IPS DF 4.7 (cell line): ENCODE measurements at regions not wholly inside any gene's neighbourhood (a gene's known extent, or its start where the extent isn't known, plus 50 kb on each side); places are given as distances from the start of the nearest gene placed in this dataset.
"Not testable (repeated sequence)": the region's sequence is repeated elsewhere in the genome, so short reads cannot be mapped to it uniquely, and the experiment has no call there.

Experiments
- DNase-seq: peaks from one replicate; pipeline ENCODE4 v3.0.0-alpha.2; 2013; ENCODE audit warnings: low spot score; ENCODE audit errors: extremely low read depth

DNA sequence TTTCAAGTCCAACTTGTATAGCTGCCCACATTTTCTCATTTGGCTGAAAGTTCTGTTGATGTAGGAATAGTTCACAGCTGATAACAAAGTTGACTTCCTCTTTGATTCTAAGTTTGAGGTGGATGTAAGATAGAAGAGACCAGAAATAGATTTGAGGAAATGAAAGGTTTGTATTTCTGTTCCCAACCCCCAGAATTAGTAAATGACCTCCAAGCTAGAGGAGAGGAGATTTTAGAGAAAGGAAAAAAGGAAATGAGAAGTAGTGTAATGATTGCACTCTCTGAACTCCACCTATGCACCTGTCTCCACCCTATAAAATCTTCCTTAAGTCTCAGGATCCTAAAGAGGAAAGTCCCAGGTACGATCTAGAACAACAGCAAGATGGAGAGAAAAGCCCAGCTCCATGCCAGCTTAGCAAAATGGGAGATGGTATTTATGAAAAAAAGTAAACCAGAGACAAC, 130.4 kb upstream of the POC5 start:
- DNase-seq: no peak

DNA sequence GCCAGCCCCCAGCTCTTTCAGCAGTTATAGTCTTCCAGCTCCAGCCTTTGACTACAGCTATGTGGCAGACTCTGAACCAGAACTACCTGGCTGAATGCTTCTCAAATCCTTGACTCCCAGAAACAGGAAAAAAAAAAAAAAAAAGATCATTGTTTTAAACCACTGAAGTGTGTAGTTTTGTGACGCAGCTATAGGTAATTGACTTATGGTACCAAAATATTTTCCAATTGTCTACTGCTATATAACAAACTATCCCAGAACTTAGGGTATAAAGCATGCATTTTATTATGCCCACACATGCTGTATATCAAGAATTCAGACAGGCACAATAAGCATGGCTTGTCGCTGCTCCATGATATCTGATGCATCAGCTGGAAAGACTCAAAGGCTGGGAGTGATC, 127.1 kb upstream of the POC5 start:
- no peak for DNase-seq

DNA sequence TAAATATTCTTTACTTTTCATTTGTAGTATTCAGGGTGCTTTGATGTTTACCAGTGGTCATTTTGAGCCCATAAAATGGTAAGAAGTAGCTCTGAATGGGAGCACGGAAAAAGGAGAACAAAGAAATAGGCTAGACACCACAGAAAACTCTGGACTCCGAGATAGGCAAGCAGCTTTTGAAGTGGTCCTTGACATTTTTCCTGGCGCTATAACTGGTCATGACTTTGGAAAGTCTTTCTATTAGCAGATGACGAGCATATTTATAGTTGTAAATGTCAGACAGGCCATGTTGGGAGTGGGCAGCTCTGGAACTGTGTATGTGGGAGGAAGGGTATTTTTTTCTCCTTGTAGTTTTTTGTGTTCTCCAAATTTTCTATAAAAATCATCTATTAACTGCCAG, 126.1 kb upstream of the POC5 start:
- DNase-seq: no peak

DNA sequence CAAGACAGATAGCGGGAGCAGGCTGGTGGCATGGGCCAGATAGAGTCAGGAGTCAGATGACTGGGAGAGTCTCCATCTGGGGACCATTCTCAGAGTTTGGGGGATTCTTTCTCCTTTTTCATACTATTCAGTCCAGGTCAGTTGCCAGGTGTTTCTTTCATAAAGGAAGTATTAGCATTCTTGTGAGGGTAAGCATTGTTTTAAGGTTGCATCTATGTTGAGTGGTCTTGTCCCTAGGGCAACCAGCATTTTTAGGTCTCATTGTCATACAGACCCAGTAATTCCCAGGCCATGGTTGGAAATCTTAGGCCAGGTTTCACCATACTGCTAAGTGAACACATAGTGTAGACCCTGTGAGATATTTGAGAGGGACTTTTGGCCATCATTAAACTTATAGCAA, 122.3 kb upstream of the POC5 start:
- no peak for DNase-seq

DNA sequence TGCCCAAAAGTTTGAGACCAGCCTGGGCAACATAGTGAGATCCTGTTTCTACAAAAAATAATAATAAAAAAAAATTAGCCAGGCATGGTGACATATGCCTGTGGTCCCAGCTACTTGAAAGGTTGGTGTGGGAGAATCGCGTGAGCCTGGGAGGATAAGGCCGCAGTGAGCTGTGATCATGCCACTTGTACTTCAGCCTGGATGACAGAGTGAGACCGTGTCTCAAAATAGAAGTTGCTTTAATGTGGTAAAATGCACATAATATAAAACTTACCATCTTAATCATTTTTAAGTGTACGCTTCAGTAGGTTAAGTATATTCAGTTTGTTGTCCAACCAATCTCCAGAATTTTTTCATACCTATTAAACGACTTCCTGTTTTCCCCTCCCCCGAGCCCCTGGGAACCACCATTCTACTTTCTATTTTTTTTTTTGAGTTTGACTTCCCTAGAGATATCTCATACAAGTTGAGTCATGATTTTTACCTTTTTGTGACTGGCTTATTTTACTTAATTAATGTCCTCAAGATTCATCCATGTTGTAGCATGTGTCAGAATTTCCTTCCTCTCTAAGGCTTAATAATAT, 120.1 kb upstream of the POC5 start:
- DNase-seq: no peak

DNA sequence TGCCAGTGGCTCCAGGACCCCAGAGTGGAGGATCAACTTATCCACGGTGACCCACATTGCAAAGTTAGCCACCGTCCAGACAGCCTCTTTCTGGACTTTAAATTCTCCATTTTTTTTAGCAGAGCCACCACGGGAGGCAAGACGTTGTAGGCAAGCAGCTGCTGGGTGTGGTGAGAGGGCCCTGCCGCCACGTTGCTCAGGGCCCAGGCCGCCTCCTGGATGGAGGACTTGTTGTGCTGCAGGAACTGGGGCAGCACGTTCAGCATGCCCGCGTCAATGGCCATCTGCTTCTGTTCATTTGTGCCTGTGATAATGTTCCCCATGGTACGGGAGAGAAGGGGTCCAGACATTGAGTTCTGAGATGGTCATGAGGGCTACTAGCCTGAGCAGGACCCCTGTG, 114.3 kb upstream of the POC5 start:
- no peak for DNase-seq

DNA sequence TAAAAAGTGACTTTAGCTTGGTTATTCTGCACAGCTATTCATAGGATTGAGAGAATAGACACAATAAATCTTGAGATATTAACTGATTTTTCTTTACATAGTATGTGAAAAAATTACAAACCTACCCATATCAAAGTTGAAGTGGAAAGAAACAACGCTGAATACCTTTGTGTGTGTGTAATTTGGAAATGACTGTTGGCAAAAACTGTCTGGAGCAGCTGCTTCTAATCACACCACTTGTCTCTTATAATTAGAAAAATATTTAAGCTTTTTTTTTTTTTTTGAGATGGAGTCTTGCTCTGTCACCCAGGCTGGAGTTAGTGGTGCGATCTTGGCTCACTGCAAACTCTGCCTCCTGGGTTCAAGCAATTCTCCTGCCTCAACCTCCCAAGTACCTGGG, 110.8 kb upstream of the POC5 start:
- no peak for DNase-seq

DNA sequence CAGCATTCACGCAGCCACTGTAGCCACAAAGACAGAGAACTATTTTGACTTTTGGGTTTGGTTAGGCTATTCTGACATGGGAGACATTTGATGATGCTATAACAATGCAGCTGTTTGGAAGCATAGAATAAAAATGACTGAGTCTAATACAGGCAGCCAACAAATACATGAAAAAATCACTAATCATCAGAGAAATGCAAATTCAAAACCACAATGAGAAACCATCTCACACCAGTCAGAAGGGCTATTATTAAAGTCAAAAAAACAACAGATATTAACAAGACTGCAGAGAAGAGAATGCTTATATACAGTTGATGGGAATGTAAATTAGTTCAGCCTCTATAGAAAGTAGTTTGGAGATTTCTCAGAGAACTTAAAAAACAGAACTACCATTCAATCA, 107.1 kb upstream of the POC5 start:
- no peak for DNase-seq

DNA sequence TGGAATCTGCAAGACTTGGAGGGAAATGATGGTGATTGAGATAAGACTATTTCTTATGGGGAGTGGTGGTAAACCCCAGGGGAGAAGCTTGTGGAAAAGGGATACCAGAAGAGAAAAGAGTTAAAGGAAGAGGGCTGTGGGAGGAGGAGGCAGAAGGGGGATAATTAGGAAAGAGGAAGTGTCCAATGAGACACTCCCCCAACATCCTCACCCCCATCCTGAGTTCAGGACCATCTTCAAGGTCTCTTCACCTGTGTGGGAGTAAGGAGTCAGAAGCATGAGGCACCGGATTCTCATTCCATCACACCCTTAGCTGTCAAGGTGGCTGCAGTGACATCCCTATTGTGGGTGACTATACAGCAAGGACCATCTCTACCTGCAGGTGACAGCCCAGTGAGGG, 106.6 kb upstream of the POC5 start:
- no peak for DNase-seq

DNA sequence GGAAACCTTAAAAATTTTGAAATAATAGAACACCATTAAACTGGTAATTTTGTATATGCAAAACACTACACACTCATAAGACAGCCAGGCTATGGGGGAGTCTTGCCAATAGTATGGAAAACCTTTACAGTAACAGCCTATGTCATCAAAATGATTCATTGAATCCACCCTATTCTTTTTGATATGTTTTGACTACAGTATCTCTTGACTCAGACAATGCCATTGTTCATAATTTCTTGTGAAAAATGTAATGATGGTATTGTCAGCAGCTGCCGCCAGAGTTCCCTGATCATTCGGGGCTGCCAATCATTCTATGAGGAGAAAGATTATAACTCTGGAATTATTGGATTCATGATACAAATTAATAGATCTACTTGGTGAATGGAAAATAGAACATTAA, 101.4 kb upstream of the POC5 start:
- DNase-seq: no peak

DNA sequence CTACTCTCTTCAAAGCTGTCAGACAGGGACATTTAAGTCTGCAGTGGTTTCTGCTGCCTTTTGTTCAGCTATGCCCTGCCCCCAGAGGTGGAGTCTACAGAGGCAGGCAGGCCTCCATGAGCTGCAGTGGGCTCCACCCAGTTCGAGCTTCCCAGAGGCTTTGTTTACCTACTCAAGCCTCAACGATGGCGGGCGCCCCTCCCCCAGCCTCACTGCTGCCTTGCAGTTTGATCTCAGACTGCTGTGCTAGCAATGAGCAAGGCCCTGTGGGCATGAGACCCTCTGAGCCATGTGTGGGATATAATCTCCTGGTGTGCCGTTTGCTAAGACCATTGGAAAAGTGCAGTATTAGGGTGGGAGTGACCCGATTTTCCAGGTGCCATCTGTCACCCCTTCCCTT, 82.5 kb upstream of the POC5 start:
- DNase-seq: not testable (repeated sequence)

DNA sequence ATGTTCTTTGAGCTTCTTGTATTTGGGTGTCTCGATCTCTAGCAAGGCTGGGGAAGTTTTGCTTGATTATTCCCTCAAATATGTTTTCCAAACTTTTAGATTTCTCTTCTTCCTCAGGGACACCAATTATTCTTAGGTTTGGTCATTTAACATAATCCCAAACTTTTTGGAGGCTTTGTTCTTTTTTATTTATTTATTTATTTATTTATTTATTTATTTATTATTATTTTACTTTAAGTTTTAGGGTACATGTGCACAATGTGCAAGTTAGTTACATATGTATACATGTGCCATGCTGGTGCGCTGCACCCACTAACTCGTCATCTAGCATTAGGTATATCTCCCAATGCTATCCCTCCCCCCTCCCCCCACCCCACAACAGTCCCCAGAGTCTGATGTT, 52.1 kb upstream of the POC5 start:
- DNase-seq: not testable (repeated sequence)
